Adrenal gland (tissue), 5 donors: ENCODE measurements at regions not wholly inside any gene's neighbourhood (a gene's known extent, or its start where the extent isn't known, plus 50 kb on each side); places are given as distances from the start of the nearest gene placed in this dataset.
"Not testable (repeated sequence)": the region's sequence is repeated elsewhere in the genome, so short reads cannot be mapped to it uniquely, and the experiment has no call there.

Experiments
- POLR2A ChIP-seq, 2 donors: fragments of 450-650 bp; IDR thresholded peaks; one replicate each; pipeline ENCODE4 v1.6.1; 2017; ENCODE audit warnings: antibody characterized with exemption in 2 of 2, mild to moderate bottlenecking in 2 of 2, moderate library complexity in 1 of 2
- TF ChIP-seq, protein P1 (sequence below), 6 experiments: fragments of 450-650 bp in 4 of 6; fragments of 200-600 bp in 2 of 6; sonication (generic) in 1 of 6; IDR thresholded peaks; 1 replicate in 5 of 6; 2 replicates in 1 of 6; pipeline versions ENCODE4 v1.5.1 to v1.8.0; 2016 to 2021; ENCODE audit warnings: antibody characterized with exemption in 6 of 6, mild to moderate bottlenecking in 2 of 6, moderate library complexity in 1 of 6
- donor health status: DM: no; HTN: no; CAD: no.

DNA sequence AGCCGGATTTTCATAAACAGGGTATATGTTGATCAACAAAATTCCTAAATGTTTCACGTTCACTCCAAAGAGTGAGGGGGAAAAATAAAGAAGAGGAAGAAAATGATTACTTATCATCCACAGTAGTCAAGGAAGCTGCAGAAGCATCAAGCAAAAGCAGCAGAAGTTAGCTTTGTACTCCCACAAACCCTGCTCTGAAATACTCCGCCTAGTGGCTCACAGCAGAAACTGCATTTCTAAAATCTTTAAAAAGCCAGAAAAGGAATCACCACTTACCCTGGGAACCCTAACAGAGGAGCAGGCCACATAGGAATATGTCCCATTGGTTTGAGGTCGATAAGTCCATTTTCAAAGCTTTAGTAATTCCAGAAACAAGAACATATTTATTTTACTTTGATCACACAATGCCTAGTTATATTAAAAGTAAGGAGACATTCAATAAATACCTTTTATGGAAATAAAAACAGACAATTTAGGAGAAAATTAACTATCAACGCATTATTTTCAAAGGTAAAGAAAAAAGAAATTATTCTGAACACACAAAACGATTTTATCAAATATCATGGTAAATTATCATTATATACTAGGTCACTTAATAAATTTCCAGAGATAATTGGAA, 2199.5 kb upstream of the DEFB115 start:
- TF ChIP-seq, protein P1, sequence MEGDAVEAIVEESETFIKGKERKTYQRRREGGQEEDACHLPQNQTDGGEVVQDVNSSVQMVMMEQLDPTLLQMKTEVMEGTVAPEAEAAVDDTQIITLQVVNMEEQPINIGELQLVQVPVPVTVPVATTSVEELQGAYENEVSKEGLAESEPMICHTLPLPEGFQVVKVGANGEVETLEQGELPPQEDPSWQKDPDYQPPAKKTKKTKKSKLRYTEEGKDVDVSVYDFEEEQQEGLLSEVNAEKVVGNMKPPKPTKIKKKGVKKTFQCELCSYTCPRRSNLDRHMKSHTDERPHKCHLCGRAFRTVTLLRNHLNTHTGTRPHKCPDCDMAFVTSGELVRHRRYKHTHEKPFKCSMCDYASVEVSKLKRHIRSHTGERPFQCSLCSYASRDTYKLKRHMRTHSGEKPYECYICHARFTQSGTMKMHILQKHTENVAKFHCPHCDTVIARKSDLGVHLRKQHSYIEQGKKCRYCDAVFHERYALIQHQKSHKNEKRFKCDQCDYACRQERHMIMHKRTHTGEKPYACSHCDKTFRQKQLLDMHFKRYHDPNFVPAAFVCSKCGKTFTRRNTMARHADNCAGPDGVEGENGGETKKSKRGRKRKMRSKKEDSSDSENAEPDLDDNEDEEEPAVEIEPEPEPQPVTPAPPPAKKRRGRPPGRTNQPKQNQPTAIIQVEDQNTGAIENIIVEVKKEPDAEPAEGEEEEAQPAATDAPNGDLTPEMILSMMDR (IDR thresholded peaks at IDR 0.05) = peak; percentile 6 to 43 (median 24)
- not testable (repeated sequence) for TF ChIP-seq POLR2A (IDR thresholded peaks at IDR 0.05)
